CD14-positive monocyte (primary cell): ENCODE measurements at regions not wholly inside any gene's neighbourhood (a gene's known extent, or its start where the extent isn't known, plus 50 kb on each side); places are given as distances from the start of the nearest gene placed in this dataset.

Experiments used
- DNase-seq, 3 donors: peaks; one replicate each; pipeline ENCODE4 v3.0.0-alpha.2; 2011 to 2022
- H2AFZ ChIP-seq: 2 replicates; pipeline ENCODE4 v1.6.0; 2012; ENCODE audit warnings: mild to moderate bottlenecking, low read depth, low read length, inconsistent platforms; ENCODE audit not compliant: insufficient read depth, poor library complexity, severe bottlenecking
- H3K27ac ChIP-seq, 2 donors: 1 replicate in 1 of 2; 2 replicates in 1 of 2; pipeline ENCODE4 v1.5.1; 2012 to 2013; ENCODE audit warnings: low read length in 2 of 2, control low read depth in 1 of 2, inconsistent platforms in 1 of 2, low read depth in 1 of 2, mild to moderate bottlenecking in 1 of 2
- H3K27me3 ChIP-seq, 2 donors: one replicate each; pipeline versions ENCODE4 v1.6.0 to v1.6.1; 2011 to 2013; ENCODE audit warnings: low read length in 2 of 2; ENCODE audit not compliant: control insufficient read depth in 2 of 2, insufficient read depth in 2 of 2
- H3K36me3 ChIP-seq, 2 donors: replicated peaks in 1 of 2; 1 replicate in 1 of 2; 2 replicates in 1 of 2; pipeline versions ENCODE4 v1.5.1 to v1.6.1; 2012 to 2013; ENCODE audit warnings: low read length in 2 of 2, control low read depth in 1 of 2, inconsistent platforms in 1 of 2, mild to moderate bottlenecking in 1 of 2; ENCODE audit not compliant: insufficient read depth in 2 of 2, control insufficient read depth in 1 of 2
- H3K4me1 ChIP-seq, 2 donors: 1 replicate in 1 of 2; 2 replicates in 1 of 2; pipeline versions ENCODE4 v1.5.1 to v1.6.1; 2012 to 2013; ENCODE audit warnings: low read length in 2 of 2, control low read depth in 1 of 2, inconsistent platforms in 1 of 2, mild to moderate bottlenecking in 1 of 2, moderate library complexity in 1 of 2; ENCODE audit not compliant: insufficient read depth in 2 of 2, control insufficient read depth in 1 of 2
- H3K4me2 ChIP-seq: replicated peaks from 2 replicates; pipeline ENCODE3; 2012; ENCODE audit warnings: low read length, moderate library complexity, mild to moderate bottlenecking; ENCODE audit not compliant: poor library complexity, severe bottlenecking; ENCODE audit errors: extremely low read depth
- H3K4me3 ChIP-seq, 3 experiments: fragments of 200-600 bp in 1 of 3; sonication (generic) in 1 of 3; replicated peaks in 1 of 3; 1 replicate in 2 of 3; 2 replicates in 1 of 3; pipeline ENCODE4 v1.5.1; 2011 to 2013; ENCODE audit warnings: low read length in 3 of 3, mild to moderate bottlenecking in 3 of 3, control low read depth in 2 of 3, low read depth in 2 of 3, inconsistent platforms in 1 of 3, moderate library complexity in 1 of 3
- H3K79me2 ChIP-seq: 2 replicates; pipeline ENCODE4 v1.6.0; 2012; ENCODE audit warnings: mild to moderate bottlenecking, control low read depth, inconsistent platforms, low read length, moderate library complexity; ENCODE audit not compliant: insufficient read depth
- H3K9ac ChIP-seq: 2 replicates; pipeline ENCODE4 v1.6.0; 2017; ENCODE audit warnings: low read length, mild to moderate bottlenecking; ENCODE audit not compliant: insufficient read depth, poor library complexity, severe bottlenecking
- H3K9me3 ChIP-seq, 2 donors: replicated peaks in 1 of 2; 1 replicate in 1 of 2; 2 replicates in 1 of 2; pipeline versions ENCODE4 v1.5.1 to v1.6.1; 2012 to 2013; ENCODE audit warnings: low read length in 2 of 2, control low read depth in 1 of 2; ENCODE audit not compliant: control insufficient read depth in 1 of 2, insufficient read depth in 1 of 2
- H4K20me1 ChIP-seq: 2 replicates; pipeline ENCODE4 v1.6.0; 2012; ENCODE audit warnings: mild to moderate bottlenecking, low read length, control low read depth, moderate library complexity; ENCODE audit not compliant: insufficient read depth
- H3K27ac Mint-ChIP-seq, 7 donors: one replicate each; pipeline ENCODE4 v1.8.0; 2020; ENCODE audit warnings: mild to moderate bottlenecking in 7 of 7, mixed read lengths in 7 of 7, moderate library complexity in 6 of 7, inconsistent platforms in 2 of 7
- H3K27me3 Mint-ChIP-seq, 3 donors: one replicate each; pipeline ENCODE4 v1.8.0; 2021 to 2022; ENCODE audit warnings: low read depth in 3 of 3, mild to moderate bottlenecking in 3 of 3, mixed read lengths in 3 of 3, moderate library complexity in 3 of 3, inconsistent platforms in 1 of 3
- H3K36me3 Mint-ChIP-seq, 2 donors: one replicate each; pipeline ENCODE4 v1.8.0; 2020; ENCODE audit warnings: mixed read lengths in 2 of 2, inconsistent platforms in 1 of 2, mild to moderate bottlenecking in 1 of 2
- H3K4me1 Mint-ChIP-seq: one replicate; pipeline ENCODE4 v1.8.0; 2020; ENCODE audit warnings: mild to moderate bottlenecking, mixed read lengths
- H3K4me3 Mint-ChIP-seq, 2 donors: one replicate each; pipeline ENCODE4 v1.8.0; 2020; ENCODE audit warnings: mild to moderate bottlenecking in 2 of 2, mixed read lengths in 2 of 2, moderate library complexity in 1 of 2
- H3K9me3 Mint-ChIP-seq, 7 donors: one replicate each; pipeline ENCODE4 v1.8.0; 2020 to 2022; ENCODE audit warnings: mixed read lengths in 7 of 7, mild to moderate bottlenecking in 6 of 7, moderate library complexity in 6 of 7, inconsistent platforms in 2 of 7
- WGBS: methylation state at CpG from one replicate; pipeline ENCODE4 v1.1.5; 2013; ENCODE audit warnings: missing lambda C conversion rate; ENCODE audit not compliant: insufficient coverage; 5-methylcytosine and 5-hydroxymethylcytosine counted together
- intact Hi-C, 2 donors: fragments of 100-400 bp; cut with micrococcal nuclease; formaldehyde crosslinking; loops; one replicate each; pipeline versions ENCODE4 v1.15.0 to v1.15.1; 2023
- TF ChIP-seq, protein P1 (sequence below): fragments of 200-600 bp; IDR thresholded peaks from one replicate; pipeline ENCODE4 v1.8.0; 2022; ENCODE audit warnings: antibody characterized with exemption, mild to moderate bottlenecking

DNA sequence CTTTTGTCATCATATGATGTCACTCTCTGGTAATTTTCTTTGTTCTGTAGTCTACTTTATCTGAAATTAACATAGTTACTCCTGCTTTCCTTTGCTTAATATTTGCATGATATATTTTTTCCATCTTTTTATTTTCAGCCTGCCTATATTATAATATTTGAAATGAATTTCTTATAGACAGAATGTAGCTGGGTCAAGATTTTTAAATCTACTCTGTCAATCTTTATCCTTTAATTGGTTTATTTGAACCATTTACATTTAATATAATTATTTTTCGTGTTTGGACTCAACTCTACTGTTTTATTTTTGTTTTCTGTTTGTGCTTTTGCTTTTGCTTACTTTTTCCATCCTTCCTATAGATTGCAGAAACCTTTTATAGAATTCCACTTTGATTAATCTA, 118.0 kb downstream of the FOXD1 start:
- TF ChIP-seq, protein P1, sequence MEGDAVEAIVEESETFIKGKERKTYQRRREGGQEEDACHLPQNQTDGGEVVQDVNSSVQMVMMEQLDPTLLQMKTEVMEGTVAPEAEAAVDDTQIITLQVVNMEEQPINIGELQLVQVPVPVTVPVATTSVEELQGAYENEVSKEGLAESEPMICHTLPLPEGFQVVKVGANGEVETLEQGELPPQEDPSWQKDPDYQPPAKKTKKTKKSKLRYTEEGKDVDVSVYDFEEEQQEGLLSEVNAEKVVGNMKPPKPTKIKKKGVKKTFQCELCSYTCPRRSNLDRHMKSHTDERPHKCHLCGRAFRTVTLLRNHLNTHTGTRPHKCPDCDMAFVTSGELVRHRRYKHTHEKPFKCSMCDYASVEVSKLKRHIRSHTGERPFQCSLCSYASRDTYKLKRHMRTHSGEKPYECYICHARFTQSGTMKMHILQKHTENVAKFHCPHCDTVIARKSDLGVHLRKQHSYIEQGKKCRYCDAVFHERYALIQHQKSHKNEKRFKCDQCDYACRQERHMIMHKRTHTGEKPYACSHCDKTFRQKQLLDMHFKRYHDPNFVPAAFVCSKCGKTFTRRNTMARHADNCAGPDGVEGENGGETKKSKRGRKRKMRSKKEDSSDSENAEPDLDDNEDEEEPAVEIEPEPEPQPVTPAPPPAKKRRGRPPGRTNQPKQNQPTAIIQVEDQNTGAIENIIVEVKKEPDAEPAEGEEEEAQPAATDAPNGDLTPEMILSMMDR, result no peak
- peaks cover 6 to 34% (median 13%) of the 10 kb centered on the region in 3 donors for H3K27me3 Mint-ChIP-seq
- H3K9me3 Mint-ChIP-seq, result peaks cover 18 to 28% (median 25%) of the 10 kb centered on the region in 7 donors
- peaks cover 17 to 25% of the 10 kb centered on the region in 2 donors for H3K27me3 ChIP-seq
- H2AFZ ChIP-seq, result no peak overlapping the region
- intact Hi-C loops, result no loop called here
- no peak overlapping the region for H3K4me2 ChIP-seq
- H3K79me2 ChIP-seq, result no peaks in the 10 kb centered on the region
- H3K4me3 Mint-ChIP-seq, result no peak overlapping the region
- peaks cover 5 to 28% of the 10 kb centered on the region in 2 donors for H3K9me3 ChIP-seq
- no peak overlapping the region for H3K27ac ChIP-seq
- peaks cover 11 to 15% of the 10 kb centered on the region in 2 donors for H3K4me1 ChIP-seq
- H3K27ac Mint-ChIP-seq, result no peak overlapping the region
- no peaks in the 10 kb centered on the region for H3K36me3 Mint-ChIP-seq
- H3K36me3 ChIP-seq, result no peaks in the 10 kb centered on the region
- no peak overlapping the region for H3K9ac ChIP-seq
- no CpG with 5 or more reads among the region's 1 CpG for WGBS
- no peak overlapping the region for H3K4me3 ChIP-seq
- H4K20me1 ChIP-seq, result no peaks in the 10 kb centered on the region
- DNase-seq, result no peak
- H3K4me1 Mint-ChIP-seq, result peaks cover 16% of the 10 kb centered on the region

DNA sequence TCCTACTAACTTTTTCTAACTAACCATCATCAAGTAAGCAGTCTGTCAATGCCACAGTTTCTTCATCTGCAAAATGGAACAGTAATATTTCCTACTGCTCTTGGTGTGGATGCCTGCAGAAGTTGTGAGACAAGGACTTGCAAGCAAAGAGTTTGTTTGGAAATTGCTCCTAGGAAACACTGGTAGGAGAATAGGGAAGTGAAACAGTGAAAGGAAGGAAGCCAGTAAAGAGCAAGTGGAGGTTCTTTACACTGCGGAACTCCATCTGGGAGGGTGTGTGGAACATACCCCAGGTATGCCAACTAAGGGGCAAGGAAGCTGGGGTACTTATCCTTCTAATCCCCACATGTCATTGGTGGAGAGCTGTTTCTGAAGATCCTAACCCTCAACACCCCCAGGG, 119.9 kb downstream of the FOXD1 start:
- H3K4me2 ChIP-seq, result no peak overlapping the region

More for the DNA sequence above, 119.9 kb downstream of the FOXD1 start:
- Histone ChIP-seq H4K20me1 (no peaks in the 10 kb centered on the region), H2AFZ (no peak overlapping the region), H3K27ac (no peak overlapping the region), H3K9ac (no peak overlapping the region), H3K36me3 (no peaks in the 10 kb centered on the region), H3K27me3 (peaks cover 14 to 16% of the 10 kb centered on the region in 2 donors), H3K9me3 (peaks cover 5 to 28% of the 10 kb centered on the region in 2 donors), H3K79me2 (no peaks in the 10 kb centered on the region), H3K4me3 (no peak overlapping the region), H3K4me1 (peaks cover 11 to 15% of the 10 kb centered on the region in 2 donors)
- Mint-ChIP-seq H3K27me3 (peaks cover 13 to 33% (median 26%) of the 10 kb centered on the region in 3 donors), H3K36me3 (no peaks in the 10 kb centered on the region), H3K9me3 (peaks cover 18 to 28% (median 22%) of the 10 kb centered on the region in 7 donors), H3K4me3 (peak overlapping the region in 1 of 2 donors; percentile 33), H3K27ac (no peak overlapping the region), H3K4me1 (peaks cover 16% of the 10 kb centered on the region)
- DNase-seq, result peak; percentile 20 to 40 (median 37)
- TF ChIP-seq, protein P1, result no peak
- no CpG with 5 or more reads among the region's 1 CpG for WGBS
- intact Hi-C loops, result no loop called here
